HG03439 (cell line): ENCODE measurements at regions not wholly inside any gene's neighbourhood (a gene's known extent, or its start where the extent isn't known, plus 50 kb on each side); places are given as distances from the start of the nearest gene placed in this dataset.
"Not testable (repeated sequence)": the region's sequence is repeated elsewhere in the genome, so short reads cannot be mapped to it uniquely, and the experiment has no call there.

ENCODE experiments used
- ATAC-seq: cut with Tn5 transposase; IDR thresholded peaks from one replicate; pipeline ENCODE4 v1.9.1; 2021; ENCODE audit warnings: mild to moderate bottlenecking, moderate library complexity; ENCODE audit not compliant: unreplicated experiment

GRCh38 chr13:23081220-23081619, 99.6 kb upstream of the SGCG start:
- no peak for ATAC-seq

GRCh38 chr13:23081901-23082300, 98.9 kb upstream of the SGCG start:
- no peak for ATAC-seq

GRCh38 chr13:23086968-23087623, 93.7 kb upstream of the SGCG start:
- no peak for ATAC-seq

- ATAC-seq, result no peak
Observed at GRCh38 chr13:23087880-23088279, 92.9 kb upstream of the SGCG start.

- no peak for ATAC-seq
Observed at GRCh38 chr13:23098161-23098907, 82.4 kb upstream of the SGCG start.

- no peak for ATAC-seq
Observed at GRCh38 chr13:23105051-23105450, 75.7 kb upstream of the SGCG start.

- ATAC-seq, result no peak
Observed at GRCh38 chr13:23107665-23108064, 73.1 kb upstream of the SGCG start.

GRCh38 chr13:23119131-23119530, 61.6 kb upstream of the SGCG start:
- no peak for ATAC-seq

GRCh38 chr13:23127540-23127939, 53.2 kb upstream of the SGCG start:
- not testable (repeated sequence) for ATAC-seq

GRCh38 chr13:23129331-23129730, 51.4 kb upstream of the SGCG start:
- no peak for ATAC-seq
